ENCODE measurements at regions not wholly inside any gene's neighbourhood (a gene's known extent, or its start where the extent isn't known, plus 50 kb on each side); places are given as distances from the start of the nearest gene placed in this dataset.

- Histone ChIP-seq H3K4me3 (ENCODE audit: control extremely low read depth in 1 of 5, extremely low read depth in 1 of 5, insufficient read depth in 1 of 5, low read depth in 2 of 5, low read length in 4 of 5) (no peak overlapping the region), H3K27me3 (replicated peaks in 1 of 4; ENCODE audit: control extremely low read depth in 1 of 4, control insufficient read depth in 3 of 4, insufficient read depth in 4 of 4, low read length in 3 of 4) (peaks cover 0 to 14% (median 0%) of the 10 kb centered on the region in 4 experiments), H4K20me1 (ENCODE audit: control insufficient read depth, insufficient read depth, low read length, poor library complexity, severe bottlenecking) (no peaks in the 10 kb centered on the region), H3K9ac (ENCODE audit: low read length) (no peak overlapping the region), H3K9me3 (ENCODE audit: control extremely low read depth in 1 of 3, control insufficient read depth in 2 of 3, insufficient read depth in 1 of 3, low read length in 2 of 3) (peaks cover 8 to 22% (median 9%) of the 10 kb centered on the region in 3 donors), H3K79me2 (ENCODE audit: control insufficient read depth, insufficient read depth, low read length) (no peaks in the 10 kb centered on the region), H3K27ac (ENCODE audit: low read length in 2 of 2) (no peak overlapping the region), H2AFZ (ENCODE audit: insufficient read depth, low read depth, low read length, poor library complexity, severe bottlenecking) (no peak overlapping the region), H3K36me3 (replicated peaks in 1 of 2; ENCODE audit: control extremely low read depth in 1 of 2, control insufficient read depth in 1 of 2, extremely low read depth in 1 of 2, insufficient read depth in 2 of 2, low read length in 1 of 2) (no peaks in the 10 kb centered on the region), H3K4me2 (replicated peaks; ENCODE audit: low read depth, low read length, poor library complexity, severe bottlenecking) (no peak overlapping the region), H3K4me1 (ENCODE audit: control insufficient read depth in 2 of 2, insufficient read depth in 2 of 2, low read length in 2 of 2) (no peaks in the 10 kb centered on the region)
- H3K9me3 Mint-ChIP-seq (ENCODE audit: insufficient read depth), result peaks cover 19% of the 10 kb centered on the region
- ATAC-seq (ENCODE audit: low read depth), result no peak
- intact Hi-C loops (cut with micrococcal nuclease), result no loop called here
- no CpG with 5 or more reads among the region's 2 CpGs for WGBS (ENCODE audit: insufficient coverage)
- no peak overlapping the region for H3K27ac Mint-ChIP-seq
- ChIA-PET CTCF (no interaction called here), POLR2A (no interaction called here)
- H3K4me3 Mint-ChIP-seq, result no peak overlapping the region
- H3K4me1 Mint-ChIP-seq, result no peaks in the 10 kb centered on the region
- TF ChIP-seq CTCF (IDR thresholded peaks at IDR 0.05) (no peak), EZH2 (IDR thresholded peaks at IDR 0.05; ENCODE audit: borderline replicate concordance, insufficient read depth, low read depth, low read length, poor library complexity, severe bottlenecking) (no peak)
- DNase-seq, result no peak
- H3K27me3 Mint-ChIP-seq, result peaks cover 20% of the 10 kb centered on the region
Measured at GRCh38 chr12:76201316-76201715, 116.8 kb upstream of the NAP1L1 start.

GRCh38 chr12:76199808-76200207 is 115.3 kb upstream of the NAP1L1 start:
- ATAC-seq (ENCODE audit: low read depth) (no peak), DNase-seq (no peak)
- H3K27me3 ChIP-seq (replicated peaks in 1 of 4; ENCODE audit: control extremely low read depth in 1 of 4, control insufficient read depth in 3 of 4, insufficient read depth in 4 of 4, low read length in 3 of 4), result peaks cover 0 to 10% (median 2%) of the 10 kb centered on the region in 4 experiments
- Mint-ChIP-seq H3K4me1 (no peaks in the 10 kb centered on the region), H3K27me3 (peaks cover 14% of the 10 kb centered on the region), H3K27ac (no peak overlapping the region), H3K4me3 (no peak overlapping the region), H3K9me3 (ENCODE audit: insufficient read depth) (peaks cover 19% of the 10 kb centered on the region)
- H3K9ac ChIP-seq (ENCODE audit: low read length), result no peak overlapping the region
- no peak overlapping the region for H3K4me3 ChIP-seq (ENCODE audit: control extremely low read depth in 1 of 5, extremely low read depth in 1 of 5, insufficient read depth in 1 of 5, low read depth in 2 of 5, low read length in 4 of 5)
- ChIA-PET CTCF (no interaction called here), POLR2A (no interaction called here)
- WGBS (ENCODE audit: insufficient coverage), result 100% methylated on average over 2 of the region's 2 CpGs
- TF ChIP-seq CTCF (IDR thresholded peaks at IDR 0.05) (no peak), EZH2 (IDR thresholded peaks at IDR 0.05; ENCODE audit: borderline replicate concordance, insufficient read depth, low read depth, low read length, poor library complexity, severe bottlenecking) (no peak)
- H3K79me2 ChIP-seq (ENCODE audit: control insufficient read depth, insufficient read depth, low read length), result no peaks in the 10 kb centered on the region
- H3K4me2 ChIP-seq (replicated peaks; ENCODE audit: low read depth, low read length, poor library complexity, severe bottlenecking), result no peak overlapping the region
- H3K9me3 ChIP-seq (ENCODE audit: control extremely low read depth in 1 of 3, control insufficient read depth in 2 of 3, insufficient read depth in 1 of 3, low read length in 2 of 3), result peaks cover 8 to 22% (median 9%) of the 10 kb centered on the region in 3 donors
- no peaks in the 10 kb centered on the region for H4K20me1 ChIP-seq (ENCODE audit: control insufficient read depth, insufficient read depth, low read length, poor library complexity, severe bottlenecking)
- no peak overlapping the region for H2AFZ ChIP-seq (ENCODE audit: insufficient read depth, low read depth, low read length, poor library complexity, severe bottlenecking)
- no peak overlapping the region for H3K27ac ChIP-seq (ENCODE audit: low read length in 2 of 2)
- no peaks in the 10 kb centered on the region for H3K36me3 ChIP-seq (replicated peaks in 1 of 2; ENCODE audit: control extremely low read depth in 1 of 2, control insufficient read depth in 1 of 2, extremely low read depth in 1 of 2, insufficient read depth in 2 of 2, low read length in 1 of 2)
- H3K4me1 ChIP-seq (ENCODE audit: control insufficient read depth in 2 of 2, insufficient read depth in 2 of 2, low read length in 2 of 2), result no peaks in the 10 kb centered on the region
- intact Hi-C loops (cut with micrococcal nuclease), result no loop called here
